Globus pallidus (tissue), 1 donor: ENCODE measurements at regions not wholly inside any gene's neighbourhood (a gene's known extent, or its start where the extent isn't known, plus 50 kb on each side); places are given as distances from the start of the nearest gene placed in this dataset.
A peak's percentile ranks its signal among the peaks of the same experiment; 100 is the strongest.

Source experiments
- DNase-seq: peaks from one replicate; pipeline ENCODE4 v3.0.0-alpha.2; 2015; ENCODE audit warnings: low spot score

DNA sequence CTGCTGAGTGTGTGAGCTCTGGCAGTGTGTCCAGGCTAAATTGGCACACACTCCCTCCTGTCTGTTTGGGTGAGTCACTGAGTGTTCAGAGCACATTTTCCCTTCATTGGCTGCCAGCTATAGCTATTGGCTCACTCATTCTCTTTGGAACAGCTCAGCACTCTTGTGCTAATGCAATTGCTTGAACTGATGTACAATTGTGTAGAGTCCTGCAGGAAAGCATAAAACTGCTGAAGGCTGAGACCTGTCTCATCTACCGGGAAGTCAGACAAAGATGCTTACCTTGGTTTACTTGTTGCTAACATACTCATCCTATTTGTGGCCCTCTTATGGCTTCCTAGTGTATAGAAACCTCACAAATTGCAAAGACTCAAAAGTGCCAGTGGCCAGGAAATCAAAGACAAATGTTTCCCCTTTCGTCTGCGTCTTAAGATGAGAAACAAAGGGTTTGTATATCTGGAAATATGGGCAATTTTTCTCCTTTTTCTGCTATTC lies 351.0 kb downstream of the BCKDHB start:
- DNase-seq: peak; percentile 46

DNA sequence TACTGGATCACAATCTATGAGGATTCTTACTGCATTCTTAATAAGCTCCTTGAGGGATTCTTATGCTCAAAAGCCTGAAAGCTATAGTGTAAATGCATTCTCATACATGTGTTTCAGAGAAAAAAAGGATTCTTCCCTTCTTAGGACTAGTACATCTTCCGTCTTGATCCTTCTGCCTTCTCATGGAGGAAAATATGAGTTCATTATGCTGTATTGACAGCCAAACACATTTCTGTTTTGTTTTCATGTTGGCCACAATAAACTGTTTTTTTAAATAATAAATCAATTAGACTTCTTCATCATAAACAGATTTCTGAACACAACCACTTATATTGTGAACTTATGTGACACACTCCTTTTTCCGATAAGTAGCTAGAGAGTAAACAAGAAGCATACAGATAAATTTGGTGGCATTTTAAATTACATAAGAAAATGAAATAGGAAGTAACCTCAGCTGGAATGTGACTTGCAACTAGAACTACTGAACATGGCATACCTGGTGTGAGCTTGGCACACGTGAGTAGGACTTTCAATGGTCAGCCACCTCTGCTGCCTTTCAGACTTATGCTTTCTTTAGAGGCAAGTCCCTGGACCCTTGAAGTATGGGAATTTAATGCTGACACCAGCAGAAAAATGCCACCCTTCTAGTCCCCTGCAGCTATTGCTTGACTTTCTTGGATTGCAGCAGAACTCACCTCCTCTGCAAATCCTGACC lies 350.4 kb downstream of the BCKDHB start:
- no peak for DNase-seq

GRCh38 chr6:80454661-80455365 lies 348.3 kb downstream of the BCKDHB start:
- no peak for DNase-seq

DNA sequence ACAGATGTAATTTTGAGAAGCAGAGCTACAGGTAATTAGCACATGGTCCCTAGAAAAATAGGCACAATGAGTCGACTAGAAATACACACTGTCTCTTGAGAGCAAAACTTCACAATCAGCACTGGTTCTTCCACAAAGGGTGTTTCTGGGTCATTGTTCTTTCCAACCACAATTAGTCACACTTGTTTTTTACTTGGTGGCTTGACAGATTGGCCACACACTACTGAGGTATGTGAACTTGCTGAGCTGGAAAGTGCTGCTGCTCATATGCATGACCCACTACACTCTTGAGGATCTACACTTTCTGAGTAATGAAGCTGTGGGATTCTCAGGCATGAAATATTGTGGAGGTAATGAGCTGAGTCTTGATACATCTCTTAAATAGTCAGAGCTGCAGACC lies 347.7 kb downstream of the BCKDHB start:
- DNase-seq: no peak

DNA sequence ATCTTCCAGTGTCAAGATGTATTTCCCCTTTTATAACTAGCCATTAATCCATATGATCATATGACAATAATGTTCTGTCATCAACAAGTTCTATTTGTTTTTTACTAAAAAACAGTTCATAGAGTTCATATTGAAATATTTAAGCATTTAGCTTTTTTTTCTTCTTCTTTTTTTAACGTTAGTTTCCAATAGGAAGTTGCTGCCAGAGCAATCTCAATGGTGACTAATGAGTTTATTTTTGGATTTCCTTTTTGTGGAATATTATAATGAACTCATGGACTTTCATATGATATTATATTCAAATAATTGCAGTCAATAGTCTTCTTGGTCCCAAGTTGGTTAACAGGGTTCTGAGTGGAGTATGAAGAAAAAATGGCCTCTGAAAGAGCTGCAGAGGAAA lies 343.3 kb downstream of the BCKDHB start:
- no peak for DNase-seq

- DNase-seq: no peak
These were observed 340.1 kb downstream of the BCKDHB start for GRCh38 chr6:80446454-80447045.

- DNase-seq: no peak
These were observed 339.3 kb downstream of the BCKDHB start for GRCh38 chr6:80445751-80446150.

DNA sequence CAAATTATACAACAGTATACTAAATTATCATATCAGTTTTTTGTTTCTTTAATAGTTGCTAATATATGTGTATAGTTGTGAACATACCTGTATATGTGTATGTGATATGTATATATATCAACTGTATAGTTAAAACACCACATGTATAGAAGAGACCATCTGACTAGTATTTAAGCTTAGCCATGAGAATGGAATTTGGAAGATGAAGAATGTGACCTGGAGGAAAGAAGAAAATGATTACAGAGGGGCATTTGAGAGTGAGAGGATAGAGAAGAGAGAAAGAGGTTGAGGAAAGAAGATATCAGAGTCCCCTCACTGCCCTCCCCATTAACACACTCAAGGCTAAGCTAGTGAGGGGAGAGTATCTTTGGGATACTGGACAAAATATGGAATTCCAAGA lies 335.9 kb downstream of the BCKDHB start:
- DNase-seq: no peak

GRCh38 chr6:80441131-80441530 lies 334.7 kb downstream of the BCKDHB start:
- no peak for DNase-seq

DNA sequence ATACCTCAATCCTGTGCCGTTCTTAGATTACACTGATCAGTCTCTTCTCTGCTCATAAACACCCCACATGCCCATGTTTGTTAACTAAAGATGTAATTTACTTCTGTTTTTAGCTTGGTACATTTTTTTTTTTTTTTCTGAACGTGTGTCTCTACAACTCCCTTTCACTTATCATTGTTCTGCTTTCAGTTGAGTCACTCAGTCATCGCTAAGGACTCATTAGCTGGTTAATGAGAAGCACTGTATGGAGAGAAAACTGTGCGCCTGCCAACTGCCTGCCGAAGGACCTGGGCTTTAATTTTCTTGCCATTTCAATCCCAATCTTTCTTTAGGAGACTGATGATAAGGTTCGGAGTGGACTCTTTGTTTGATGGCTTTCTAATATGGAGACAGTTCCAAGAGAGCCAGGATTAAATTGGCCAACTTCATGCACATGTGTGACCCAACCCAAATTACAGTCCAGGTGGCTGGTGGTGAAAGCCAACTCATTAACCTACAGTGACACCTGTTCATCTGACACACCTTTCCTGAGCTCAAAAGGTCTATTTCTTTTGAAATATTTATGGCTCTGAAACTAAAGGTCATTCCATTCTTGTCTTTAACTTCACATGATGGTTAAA lies 334.1 kb downstream of the BCKDHB start:
- no peak for DNase-seq

DNA sequence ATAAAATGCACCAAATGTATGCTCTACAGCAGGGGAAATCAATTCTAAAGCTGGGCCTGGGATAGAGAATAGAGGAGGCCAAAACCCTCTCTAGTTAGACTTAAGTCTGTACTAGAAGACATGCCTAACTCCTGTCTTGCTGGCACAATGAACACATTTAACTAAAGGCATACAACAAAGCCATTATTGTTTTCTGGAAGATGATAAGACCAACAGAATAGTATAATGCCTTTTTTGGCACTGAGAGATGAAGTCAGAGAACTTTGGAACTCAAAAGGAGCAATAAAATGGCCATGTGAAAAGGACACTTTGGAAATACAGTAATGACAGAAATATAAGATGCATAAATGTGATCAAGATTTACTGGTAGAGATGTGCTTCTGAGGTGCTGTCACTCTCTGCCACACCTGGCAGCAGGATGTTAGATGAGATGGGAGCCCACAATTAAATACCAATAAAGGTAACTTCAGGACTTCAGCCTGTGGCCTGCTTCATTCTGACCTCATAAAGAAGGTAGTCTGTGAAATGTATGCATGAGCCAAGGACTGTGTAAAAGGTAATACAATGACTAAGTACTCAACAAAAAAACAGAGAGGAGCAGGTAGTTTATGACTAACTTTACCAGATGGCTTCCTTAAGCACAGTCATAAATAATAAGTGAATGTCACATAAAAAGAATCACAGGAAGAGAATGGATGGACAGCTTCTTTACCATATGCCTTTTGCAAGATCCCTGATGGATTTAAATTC lies 333.4 kb downstream of the BCKDHB start:
- no peak for DNase-seq

- no peak for DNase-seq
These were observed 332.3 kb downstream of the BCKDHB start for GRCh38 chr6:80438772-80439171.

GRCh38 chr6:80437801-80438200 lies 331.3 kb downstream of the BCKDHB start:
- DNase-seq: no peak

DNA sequence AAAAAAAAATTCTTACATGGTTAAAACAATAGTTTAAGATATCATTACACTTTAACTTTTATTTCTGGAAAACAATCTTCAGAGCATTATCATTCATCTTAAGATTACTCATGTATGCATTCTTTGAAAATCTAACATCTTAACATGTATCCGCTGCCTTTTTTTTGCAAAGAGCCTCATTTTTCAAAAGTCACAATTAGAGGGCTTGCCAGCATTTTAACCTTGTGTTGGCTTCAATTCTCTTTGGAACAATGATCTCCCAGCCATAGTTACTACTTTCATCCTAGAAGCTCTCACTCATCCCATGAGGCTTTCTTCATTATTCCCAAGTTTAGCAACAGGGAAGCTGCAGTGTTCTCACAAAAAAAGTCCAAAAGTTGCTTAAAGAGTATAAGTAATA lies 330.8 kb downstream of the BCKDHB start:
- no peak for DNase-seq

DNA sequence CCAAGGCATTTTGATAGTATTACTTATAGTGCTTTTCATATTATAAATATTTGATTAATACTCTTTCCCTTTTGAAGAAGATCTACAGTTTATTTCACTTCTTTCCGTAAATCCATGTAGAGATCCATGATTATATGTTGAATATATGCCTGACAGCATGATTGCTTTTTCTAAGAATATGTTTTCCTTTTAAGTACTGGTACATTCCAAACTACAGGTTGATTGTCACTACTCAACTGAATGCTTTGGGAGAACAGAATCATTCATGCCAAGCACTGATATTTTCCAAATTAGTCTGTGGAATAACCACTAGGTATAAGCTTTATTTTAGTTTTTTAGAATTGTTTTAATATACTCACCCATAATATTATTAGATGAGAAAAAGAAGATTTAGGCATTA lies 330.2 kb downstream of the BCKDHB start:
- DNase-seq: no peak

DNA sequence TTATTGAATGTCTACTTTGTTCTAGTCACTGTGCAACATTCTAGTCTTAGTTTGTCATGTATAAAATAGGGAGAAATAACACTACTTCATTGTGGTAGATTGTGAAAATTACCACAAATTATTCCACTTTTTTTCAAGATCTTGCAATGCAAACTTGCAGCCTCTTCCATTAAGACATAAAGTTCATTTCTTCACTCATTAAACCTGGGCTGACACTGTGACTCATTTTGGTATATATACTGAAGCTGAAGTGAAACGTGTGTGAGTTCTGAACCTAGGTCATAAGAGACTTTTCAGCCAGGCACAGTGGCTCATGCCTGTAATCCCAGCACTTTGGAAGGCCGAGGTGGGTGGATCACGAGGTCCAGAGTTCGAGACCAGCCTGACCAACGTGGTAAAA lies 329.0 kb downstream of the BCKDHB start:
- DNase-seq: no peak

DNA sequence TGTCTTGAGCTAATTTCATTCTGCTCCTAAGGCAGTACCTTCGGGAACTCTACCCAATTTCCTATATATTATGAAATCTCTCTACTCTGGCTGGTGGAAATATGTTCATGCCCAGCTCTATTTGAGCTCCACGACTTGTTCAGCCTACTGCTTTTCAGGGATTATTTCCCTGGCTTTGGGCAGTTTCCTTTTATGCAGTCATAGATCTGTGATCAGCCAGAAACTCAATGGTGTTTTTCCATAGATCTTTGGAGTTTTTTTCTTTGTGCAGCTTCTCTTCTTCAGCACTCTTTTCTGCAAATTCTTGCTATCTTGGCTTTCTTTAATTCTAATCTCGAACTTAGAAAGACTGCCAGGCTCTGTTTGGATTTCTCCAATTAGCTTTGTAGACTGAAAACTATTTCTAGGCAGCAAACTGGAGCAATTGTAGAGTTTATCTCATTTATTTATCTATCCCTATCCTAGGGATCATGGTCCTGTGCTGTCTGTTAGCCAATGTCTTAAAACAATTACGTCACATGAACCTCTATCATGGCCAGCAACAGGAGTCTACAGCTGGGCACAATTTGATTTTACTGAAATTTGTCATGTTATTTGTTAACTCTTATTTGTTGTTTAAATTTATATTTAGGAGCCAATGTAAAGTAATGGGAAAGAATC lies 328.4 kb downstream of the BCKDHB start:
- DNase-seq: no peak

DNA sequence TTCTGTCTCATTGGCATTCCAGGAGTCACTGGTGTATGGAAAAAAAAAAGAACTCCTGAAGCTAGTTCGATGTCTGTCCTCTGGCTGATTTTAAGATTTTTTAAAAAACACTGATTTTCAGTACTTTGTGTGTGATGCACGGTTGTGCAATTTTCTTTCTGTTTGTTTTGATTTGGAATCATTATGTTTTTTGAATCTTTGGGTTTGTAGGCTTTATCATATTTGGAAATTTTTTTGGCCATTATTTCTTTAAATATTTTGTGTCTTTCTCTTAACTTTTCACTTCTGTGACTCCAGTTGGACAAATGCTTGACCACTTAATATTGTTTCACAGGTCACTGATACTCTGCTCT lies 327.2 kb downstream of the BCKDHB start:
- no peak for DNase-seq

DNA sequence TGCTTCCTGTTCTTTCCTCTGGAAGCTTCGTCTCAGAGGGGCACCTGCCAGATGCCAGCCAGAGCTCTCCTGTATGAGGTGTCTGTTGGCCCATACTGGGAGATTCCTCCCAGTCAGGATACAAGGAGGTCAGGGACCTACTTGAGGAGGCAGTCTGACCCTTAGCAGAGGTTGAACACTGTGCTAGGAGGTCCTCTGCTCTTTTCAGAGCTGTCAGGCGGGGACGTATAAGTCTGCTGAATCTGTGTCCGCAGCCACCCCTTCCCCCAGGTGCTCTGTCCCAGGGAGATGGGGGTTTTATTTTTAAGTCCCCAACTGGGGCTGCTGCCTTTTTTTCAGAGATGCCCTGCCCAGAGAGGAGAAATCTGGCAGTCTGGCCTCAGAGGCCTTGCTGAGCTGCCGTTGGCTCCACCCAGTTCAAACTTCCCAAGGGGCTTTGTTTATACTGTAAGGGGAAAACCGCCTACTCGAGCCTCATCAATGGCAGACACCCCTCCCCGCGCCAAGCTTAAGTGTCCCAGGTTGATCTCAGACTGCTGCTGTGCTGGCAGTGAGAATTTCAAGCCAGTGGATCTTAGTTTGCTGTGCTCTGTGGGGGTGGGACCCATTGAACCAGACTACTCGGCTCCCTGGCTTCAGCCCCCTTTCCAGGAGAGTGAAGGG lies 326.7 kb downstream of the BCKDHB start:
- DNase-seq: no peak

DNA sequence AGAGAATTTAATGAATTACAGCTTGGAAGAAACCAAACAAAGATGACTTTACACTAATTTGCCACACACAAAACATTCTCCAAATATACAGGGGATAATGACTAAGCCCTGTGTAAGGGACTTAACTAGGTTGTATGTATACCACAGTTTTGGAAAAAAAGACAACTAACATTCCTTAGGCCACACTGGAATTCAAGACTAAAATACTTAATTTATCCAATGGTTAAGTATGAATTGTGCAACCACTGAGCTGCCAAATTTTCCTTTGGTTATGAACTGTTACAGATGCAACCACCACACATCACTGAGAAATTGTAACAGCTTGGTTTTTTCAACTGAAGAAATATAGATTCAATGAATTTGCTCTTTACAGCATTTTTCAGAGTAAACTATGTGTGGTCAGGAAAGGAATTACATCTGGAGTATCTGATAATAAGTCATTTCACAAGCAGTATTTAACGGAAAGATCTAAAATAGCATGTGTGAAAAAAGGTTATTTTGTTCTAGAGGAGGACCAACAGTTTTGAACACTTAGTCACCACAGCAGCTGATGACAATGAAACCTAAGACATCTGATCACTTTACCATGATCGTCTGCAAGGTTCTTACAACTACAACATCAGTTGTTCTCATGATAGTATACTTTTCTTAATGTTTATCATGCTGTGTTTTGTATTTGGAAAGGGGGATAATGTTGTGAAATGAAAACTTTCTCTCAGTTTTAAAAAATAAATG lies 318.8 kb downstream of the BCKDHB start:
- no peak for DNase-seq
